ENCODE measurements at regions not wholly inside any gene's neighbourhood (a gene's known extent, or its start where the extent isn't known, plus 50 kb on each side); places are given as distances from the start of the nearest gene placed in this dataset.

GRCh38 chr3:153600896-153601295, 438.9 kb downstream of the RAP2B start:
- TF ChIP-seq ATOH8 (CRISPR knock-in tag; IDR thresholded peaks at IDR 0.05; ENCODE audit: low read depth) (no peak), CHD4 (IDR thresholded peaks at IDR 0.05; ENCODE audit: borderline replicate concordance) (no peak), PHF8 (IDR thresholded peaks at IDR 0.05; ENCODE audit: borderline replicate concordance, low read depth) (no peak), FOSB (CRISPR knock-in tag; IDR thresholded peaks at IDR 0.05) (no peak), HMGXB4 (CRISPR knock-in tag; IDR thresholded peaks at IDR 0.05; ENCODE audit: borderline replicate concordance) (no peak), HOXB5 (CRISPR knock-in tag; IDR thresholded peaks at IDR 0.05) (no peak), HOXA7 (CRISPR knock-in tag; IDR thresholded peaks at IDR 0.05) (no peak)
- TF ChIP-seq, protein P1, sequence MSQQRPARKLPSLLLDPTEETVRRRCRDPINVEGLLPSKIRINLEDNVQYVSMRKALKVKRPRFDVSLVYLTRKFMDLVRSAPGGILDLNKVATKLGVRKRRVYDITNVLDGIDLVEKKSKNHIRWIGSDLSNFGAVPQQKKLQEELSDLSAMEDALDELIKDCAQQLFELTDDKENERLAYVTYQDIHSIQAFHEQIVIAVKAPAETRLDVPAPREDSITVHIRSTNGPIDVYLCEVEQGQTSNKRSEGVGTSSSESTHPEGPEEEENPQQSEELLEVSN (IDR thresholded peaks at IDR 0.05; ENCODE audit: borderline replicate concordance, low read depth), result no peak
- ATAC-seq (no peak), DNase-seq (ENCODE audit: low read depth in 1 of 2, low spot score in 1 of 2) (no peak), FAIRE-seq (no peak)
- Histone ChIP-seq H3K27ac (no peak overlapping the region), H3K9me3 (no peaks in the 10 kb centered on the region; the same call in 2 of the 3 replicates), H3K4me3 (no peak overlapping the region), H3K4me1 (no peaks in the 10 kb centered on the region), H3K4me2 (no peak overlapping the region)
- ChIA-PET POLR2A (no interaction called here), CTCF (no interaction called here)
- 52% methylated on average over 2 of the region's 2 CpGs for WGBS (ENCODE audit: missing lambda C conversion rate)

GRCh38 chr3:153601374-153601853, 439.4 kb downstream of the RAP2B start:
- H3K4me2 ChIP-seq, result no peak overlapping the region
- no peak for FAIRE-seq
- TF ChIP-seq SREBF2 (IDR thresholded peaks at IDR 0.05) (no peak), ZC3H11A (IDR thresholded peaks at IDR 0.05) (no peak), FOSB (CRISPR knock-in tag; IDR thresholded peaks at IDR 0.05) (no peak), NFE2L2 (conservative IDR thresholded peaks at IDR 0.05; ENCODE audit: low read length) (no peak), RAD21 (conservative IDR thresholded peaks at IDR 0.05 in 1 of 2, IDR thresholded peaks at IDR 0.05 in 1 of 2) (no peak), RFX5 (IDR thresholded peaks at IDR 0.05) (no peak), TFCP2L1 (CRISPR knock-in tag; IDR thresholded peaks at IDR 0.05) (no peak), BHLHE40 (IDR thresholded peaks at IDR 0.05; ENCODE audit: low read depth, low read length) (no peak), HOXA7 (CRISPR knock-in tag; IDR thresholded peaks at IDR 0.05) (no peak), SMC3 (IDR thresholded peaks at IDR 0.05) (no peak), RARB (CRISPR knock-in tag; IDR thresholded peaks at IDR 0.05) (no peak), RNF2 (IDR thresholded peaks at IDR 0.05; ENCODE audit: borderline replicate concordance, low read depth) (no peak), ZSCAN20 (CRISPR knock-in tag; IDR thresholded peaks at IDR 0.05) (no peak), MYC (IDR thresholded peaks at IDR 0.05; ENCODE audit: borderline replicate concordance, low read length) (no peak), MAFK (IDR thresholded peaks at IDR 0.05; ENCODE audit: partially characterized antibody) (no peak), JUN (IDR thresholded peaks at IDR 0.05) (no peak), ZFP36 (IDR thresholded peaks at IDR 0.05; ENCODE audit: borderline replicate concordance, partially characterized antibody) (no peak)
- TF ChIP-seq, protein P2, sequence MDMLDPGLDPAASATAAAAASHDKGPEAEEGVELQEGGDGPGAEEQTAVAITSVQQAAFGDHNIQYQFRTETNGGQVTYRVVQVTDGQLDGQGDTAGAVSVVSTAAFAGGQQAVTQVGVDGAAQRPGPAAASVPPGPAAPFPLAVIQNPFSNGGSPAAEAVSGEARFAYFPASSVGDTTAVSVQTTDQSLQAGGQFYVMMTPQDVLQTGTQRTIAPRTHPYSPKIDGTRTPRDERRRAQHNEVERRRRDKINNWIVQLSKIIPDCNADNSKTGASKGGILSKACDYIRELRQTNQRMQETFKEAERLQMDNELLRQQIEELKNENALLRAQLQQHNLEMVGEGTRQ (IDR thresholded peaks at IDR 0.05), result no peak

More at GRCh38 chr3:153601374-153601853, 439.4 kb downstream of the RAP2B start:
- Histone ChIP-seq H3K27ac (no peak overlapping the region), H3K9me3 (no peaks in the 10 kb centered on the region; the same call in 2 of the 3 replicates), H3K4me1 (no peaks in the 10 kb centered on the region), H3K4me3 (no peak overlapping the region)
- no peak for ATAC-seq
- POLR2A ChIA-PET, result no interaction called here
- 75% methylated on average over 1 of the region's 1 CpG for WGBS (ENCODE audit: missing lambda C conversion rate)
- DNase-seq (ENCODE audit: low read depth in 1 of 2, low spot score in 1 of 2), result no peak
- CTCF ChIA-PET, result no interaction called here

Measured in A549 (cell line).